K562 (cell line): ENCODE measurements at regions not wholly inside any gene's neighbourhood (a gene's known extent, or its start where the extent isn't known, plus 50 kb on each side); places are given as distances from the start of the nearest gene placed in this dataset.

Experiments
- CBX1 ChIP-seq: sonication (generic); IDR thresholded peaks from 2 replicates; pipeline ENCODE4 v1.6.1; 2016; ENCODE audit warnings: antibody characterized with exemption, low read depth, mild to moderate bottlenecking
- CEBPG ChIP-seq, 3 experiments: fragments of 200-800 bp in 1 of 3; sonication (Bioruptor generic) in 1 of 3; sonication (generic) in 1 of 3; formaldehyde crosslinking in 1 of 3; IDR thresholded peaks in 2 of 3; conservative IDR thresholded peaks in 1 of 3; 2 replicates each; pipeline versions ENCODE4 v1.6.1 to v1.8.0; 2016 to 2022; ENCODE audit warnings: missing compliant biosample characterization in 2 of 3, missing genetic modification characterization in 2 of 3, mild to moderate bottlenecking in 1 of 3, missing genetic modification reagents in 1 of 3
- CEBPZ ChIP-seq: fragments of 150-350 bp; IDR thresholded peaks from 2 replicates; pipeline ENCODE4 v1.6.1; 2014; ENCODE audit warnings: low read depth, mild to moderate bottlenecking, low read length, borderline replicate concordance
- HMG20B ChIP-seq: fragments of 250-450 bp; sonication (Bioruptor Pico); IDR thresholded peaks from 2 replicates; pipeline ENCODE4 v1.5.0; 2021; ENCODE audit warnings: mild to moderate bottlenecking
- NCOA4 ChIP-seq: fragments of 450-650 bp; IDR thresholded peaks from 2 replicates; pipeline ENCODE4 v1.6.1; 2018; ENCODE audit warnings: mild to moderate bottlenecking; ENCODE audit not compliant: partially characterized antibody
- NFATC3 ChIP-seq: fragments of 450-650 bp; IDR thresholded peaks from 2 replicates; pipeline ENCODE4 v1.6.1; 2017; ENCODE audit warnings: mild to moderate bottlenecking
- SREBF1 ChIP-seq: fragments of 150-350 bp; IDR thresholded peaks from 2 replicates; pipeline ENCODE4 v1.6.1; 2014; ENCODE audit warnings: antibody characterized with exemption, low read depth, low read length, borderline replicate concordance
- STAT5A ChIP-seq: IDR thresholded peaks from 2 replicates; pipeline ENCODE4 v1.6.1; 2012; ENCODE audit warnings: low read length, inconsistent platforms, borderline replicate concordance
- TF ChIP-seq, protein P1 (sequence below): sonication (generic); formaldehyde crosslinking; IDR thresholded peaks from 2 replicates; pipeline ENCODE4 v1.8.0; 2022; ENCODE audit warnings: mild to moderate bottlenecking, low read depth, missing genetic modification reagents

- TF ChIP-seq CEBPZ (no peak), NCOA4 (no peak), CBX1 (no peak), STAT5A (no peak), HMG20B (CRISPR knock-in tag) (no peak), CEBPG (CRISPR knock-in tag; IDR thresholded peaks at IDR 0.05) (no peak), CEBPG (tag; conservative IDR thresholded peaks at IDR 0.05 in 1 of 2, IDR thresholded peaks at IDR 0.05 in 1 of 2) (no peak), NFATC3 (no peak), SREBF1 (no peak)
- TF ChIP-seq, protein P1, sequence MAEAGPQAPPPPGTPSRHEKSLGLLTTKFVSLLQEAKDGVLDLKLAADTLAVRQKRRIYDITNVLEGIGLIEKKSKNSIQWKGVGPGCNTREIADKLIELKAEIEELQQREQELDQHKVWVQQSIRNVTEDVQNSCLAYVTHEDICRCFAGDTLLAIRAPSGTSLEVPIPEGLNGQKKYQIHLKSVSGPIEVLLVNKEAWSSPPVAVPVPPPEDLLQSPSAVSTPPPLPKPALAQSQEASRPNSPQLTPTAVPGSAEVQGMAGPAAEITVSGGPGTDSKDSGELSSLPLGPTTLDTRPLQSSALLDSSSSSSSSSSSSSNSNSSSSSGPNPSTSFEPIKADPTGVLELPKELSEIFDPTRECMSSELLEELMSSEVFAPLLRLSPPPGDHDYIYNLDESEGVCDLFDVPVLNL (CRISPR knock-in tag): no peak
These were observed 181.1 kb downstream of the BTG1 start (continued) for GRCh38 chr12:91964501-91964900.
